ENCODE measurements at regions not wholly inside any gene's neighbourhood (a gene's known extent, or its start where the extent isn't known, plus 50 kb on each side); places are given as distances from the start of the nearest gene placed in this dataset.

GRCh38 chr1:172971241-172971640 lies 79.5 kb downstream of the TNFSF18 start:
- Histone ChIP-seq H3K27ac (ENCODE audit: insufficient read length, low read depth, low read length) (no peak overlapping the region), H2BK120ac (ENCODE audit: low read depth, low read length, poor library complexity, severe bottlenecking) (no peak overlapping the region), H3K23ac (ENCODE audit: insufficient read length, low read depth, low read length) (no peak overlapping the region), H3K4ac (ENCODE audit: low read depth, low read length) (no peak overlapping the region), H2BK20ac (ENCODE audit: low read depth, low read length, poor library complexity, severe bottlenecking) (no peak overlapping the region), H3K14ac (ENCODE audit: insufficient read depth, low read length) (no peak overlapping the region), H2BK15ac (ENCODE audit: low read depth, low read length) (no peak overlapping the region), H3T11ph (ENCODE audit: low read length) (no peak overlapping the region), H4K91ac (ENCODE audit: insufficient read length, low read depth, low read length) (no peak overlapping the region), H2BK5ac (ENCODE audit: insufficient read length, low read length) (no peak overlapping the region), H2AFZ (ENCODE audit: low read length) (no peak overlapping the region), H2AK5ac (ENCODE audit: insufficient read length, low read length) (no peak overlapping the region), H4K8ac (replicated peaks; ENCODE audit: insufficient read length, low read depth, low read length) (no peak overlapping the region), H3K4me2 (ENCODE audit: insufficient read depth, insufficient read length, low read length) (no peak overlapping the region), H4K20me1 (ENCODE audit: control insufficient read depth, insufficient read depth, insufficient read length) (no peaks in the 10 kb centered on the region), H3K79me1 (ENCODE audit: insufficient read depth, low read depth, low read length, poor library complexity, severe bottlenecking) (no peaks in the 10 kb centered on the region), H3K27me3 (ENCODE audit: insufficient read depth, low read length) (no peaks in the 10 kb centered on the region), H3K18ac (ENCODE audit: insufficient read length, low read depth, low read length) (no peak overlapping the region), H3K9ac (ENCODE audit: extremely low read depth, insufficient read length, low read length) (no peak overlapping the region), H3K56ac (ENCODE audit: insufficient read length, low read depth, low read length) (no peak overlapping the region), H3K23me2 (ENCODE audit: insufficient read length, low read depth, low read length, poor library complexity, severe bottlenecking) (no peaks in the 10 kb centered on the region), H3K9me3 (ENCODE audit: control insufficient read depth, low read depth, low read length) (no peaks in the 10 kb centered on the region), H2BK12ac (ENCODE audit: insufficient read length, low read depth, low read length) (no peak overlapping the region), H3K4me1 (ENCODE audit: insufficient read depth, low read length) (no peaks in the 10 kb centered on the region), H3K79me2 (ENCODE audit: insufficient read depth, low read length) (no peaks in the 10 kb centered on the region; the same call in 1 of the 2 replicates), H4K5ac (ENCODE audit: insufficient read length, low read depth, low read length) (no peak overlapping the region)
- Mint-ChIP-seq H3K4me3 (no peak overlapping the region), H3K27ac (no peak overlapping the region), H3K4me1 (peaks cover 0 to 4% of the 10 kb centered on the region in 2 experiments; a peak in 2 of 4 replicates), H3K27me3 (ENCODE audit: low read depth) (no peaks in the 10 kb centered on the region), H3K36me3 (ENCODE audit: insufficient read depth in 1 of 3, low read depth in 3 of 3) (no peaks in the 10 kb centered on the region), H3K9me3 (no peaks in the 10 kb centered on the region)
- DNase-seq, result no peak
- no CpG with 5 or more reads among the region's 4 CpGs for WGBS (ENCODE audit: extremely low coverage, insufficient read length, low lambda C conversion rate)
- TF ChIP-seq, protein P1, sequence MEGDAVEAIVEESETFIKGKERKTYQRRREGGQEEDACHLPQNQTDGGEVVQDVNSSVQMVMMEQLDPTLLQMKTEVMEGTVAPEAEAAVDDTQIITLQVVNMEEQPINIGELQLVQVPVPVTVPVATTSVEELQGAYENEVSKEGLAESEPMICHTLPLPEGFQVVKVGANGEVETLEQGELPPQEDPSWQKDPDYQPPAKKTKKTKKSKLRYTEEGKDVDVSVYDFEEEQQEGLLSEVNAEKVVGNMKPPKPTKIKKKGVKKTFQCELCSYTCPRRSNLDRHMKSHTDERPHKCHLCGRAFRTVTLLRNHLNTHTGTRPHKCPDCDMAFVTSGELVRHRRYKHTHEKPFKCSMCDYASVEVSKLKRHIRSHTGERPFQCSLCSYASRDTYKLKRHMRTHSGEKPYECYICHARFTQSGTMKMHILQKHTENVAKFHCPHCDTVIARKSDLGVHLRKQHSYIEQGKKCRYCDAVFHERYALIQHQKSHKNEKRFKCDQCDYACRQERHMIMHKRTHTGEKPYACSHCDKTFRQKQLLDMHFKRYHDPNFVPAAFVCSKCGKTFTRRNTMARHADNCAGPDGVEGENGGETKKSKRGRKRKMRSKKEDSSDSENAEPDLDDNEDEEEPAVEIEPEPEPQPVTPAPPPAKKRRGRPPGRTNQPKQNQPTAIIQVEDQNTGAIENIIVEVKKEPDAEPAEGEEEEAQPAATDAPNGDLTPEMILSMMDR (conservative IDR thresholded peaks at IDR 0.05), result no peak

Measured in H9 (cell line).